ENCODE measurements at regions not wholly inside any gene's neighbourhood (a gene's known extent, or its start where the extent isn't known, plus 50 kb on each side); places are given as distances from the start of the nearest gene placed in this dataset.
"Not testable (repeated sequence)": the region's sequence is repeated elsewhere in the genome, so short reads cannot be mapped to it uniquely, and the experiment has no call there.

- peaks cover 21 to 54% (median 37%) of the 10 kb centered on the region in 3 donors for H3K27me3 Mint-ChIP-seq
- ATAC-seq (ENCODE audit: low read depth in 2 of 2), result no peak
- H3K9me3 Mint-ChIP-seq, result peaks cover 4 to 35% (median 15%) of the 10 kb centered on the region in 7 donors
- no peaks in the 10 kb centered on the region for H3K4me1 Mint-ChIP-seq
- DNase-seq, result no peak
- H3K27ac Mint-ChIP-seq, result peak overlapping the region in 1 of 6 donors; percentile 47
- H3K36me3 Mint-ChIP-seq, result peaks cover 6 to 8% of the 10 kb centered on the region in 2 donors
- H3K4me3 Mint-ChIP-seq, result no peak overlapping the region
These were observed 122.2 kb downstream of the RTP4 start for GRCh38 chr3:187490366-187490765.

GRCh38 chr3:187484547-187485295 lies 116.5 kb downstream of the RTP4 start:
- peaks cover 34 to 48% (median 44%) of the 10 kb centered on the region in 3 donors for H3K27me3 Mint-ChIP-seq
- H3K27ac Mint-ChIP-seq, result peak overlapping the region in 1 of 6 donors; percentile 28
- H3K4me3 Mint-ChIP-seq, result no peak overlapping the region
- no peaks in the 10 kb centered on the region for H3K4me1 Mint-ChIP-seq
- DNase-seq (no peak), ATAC-seq (ENCODE audit: low read depth in 2 of 2) (no peak)
- H3K9me3 Mint-ChIP-seq, result peaks cover 0 to 9% (median 2%) of the 10 kb centered on the region in 7 donors
- peaks cover 0 to 8% of the 10 kb centered on the region in 2 donors for H3K36me3 Mint-ChIP-seq

- Mint-ChIP-seq H3K9me3 (peaks cover 5 to 18% (median 10%) of the 10 kb centered on the region in 7 donors), H3K36me3 (peaks cover 0 to 14% of the 10 kb centered on the region in 2 donors), H3K4me1 (no peaks in the 10 kb centered on the region), H3K27me3 (peaks cover 23 to 56% (median 36%) of the 10 kb centered on the region in 3 donors), H3K4me3 (no peak overlapping the region), H3K27ac (no peak overlapping the region)
- no peak for DNase-seq
- ATAC-seq (ENCODE audit: low read depth in 2 of 2), result no peak
These were observed 113.2 kb downstream of the RTP4 start for GRCh38 chr3:187481426-187481825.

GRCh38 chr3:187475613-187476012 lies 107.4 kb downstream of the RTP4 start:
- Mint-ChIP-seq H3K27me3 (peaks cover 5 to 27% (median 9%) of the 10 kb centered on the region in 3 donors), H3K4me3 (peak overlapping the region in 1 of 8 donors; percentile 7), H3K36me3 (peaks cover 0 to 20% of the 10 kb centered on the region in 2 donors), H3K9me3 (peaks cover 7 to 59% (median 41%) of the 10 kb centered on the region in 7 donors)
- not testable (repeated sequence) for DNase-seq; H3K4me1 Mint-ChIP-seq; H3K27ac Mint-ChIP-seq; ATAC-seq (ENCODE audit: low read depth in 2 of 2)

GRCh38 chr3:187473778-187474406 lies 105.7 kb downstream of the RTP4 start:
- DNase-seq, result no peak
- no peak for ATAC-seq (ENCODE audit: low read depth in 2 of 2)
- Mint-ChIP-seq H3K9me3 (peaks cover 7 to 59% (median 39%) of the 10 kb centered on the region in 7 donors), H3K27me3 (peaks cover 10 to 24% (median 14%) of the 10 kb centered on the region in 3 donors), H3K36me3 (peaks cover 0 to 23% of the 10 kb centered on the region in 2 donors), H3K4me3 (no peak overlapping the region), H3K27ac (no peak overlapping the region), H3K4me1 (no peaks in the 10 kb centered on the region)

- peaks cover 17 to 65% (median 40%) of the 10 kb centered on the region in 3 donors for H3K27me3 Mint-ChIP-seq
- H3K9me3 Mint-ChIP-seq, result peaks cover 0 to 12% (median 5%) of the 10 kb centered on the region in 7 donors
- H3K27ac Mint-ChIP-seq; H3K4me1 Mint-ChIP-seq; H3K4me3 Mint-ChIP-seq; ATAC-seq (ENCODE audit: low read depth in 2 of 2); DNase-seq: not testable (repeated sequence)
- peaks cover 0 to 10% of the 10 kb centered on the region in 2 donors for H3K36me3 Mint-ChIP-seq
These were observed 98.1 kb downstream of the RTP4 start for GRCh38 chr3:187466306-187466705.

- H3K36me3 Mint-ChIP-seq, result peaks cover 0 to 2% of the 10 kb centered on the region in 2 donors
- peaks cover 17 to 63% (median 39%) of the 10 kb centered on the region in 3 donors for H3K27me3 Mint-ChIP-seq
- ATAC-seq (ENCODE audit: low read depth in 2 of 2) (no peak), DNase-seq (no peak)
- peaks cover 0 to 7% (median 0%) of the 10 kb centered on the region in 7 donors for H3K9me3 Mint-ChIP-seq
- no peaks in the 10 kb centered on the region for H3K4me1 Mint-ChIP-seq
- no peak overlapping the region for H3K4me3 Mint-ChIP-seq
- peak overlapping the region in 1 of 6 donors; percentile 58 for H3K27ac Mint-ChIP-seq
These were observed 97.3 kb downstream of the RTP4 start for GRCh38 chr3:187465503-187465902.

GRCh38 chr3:187464682-187465081 lies 96.5 kb downstream of the RTP4 start:
- no peaks in the 10 kb centered on the region for H3K4me1 Mint-ChIP-seq
- ATAC-seq (ENCODE audit: low read depth in 2 of 2) (no peak), DNase-seq (no peak)
- H3K27me3 Mint-ChIP-seq, result peaks cover 13 to 55% (median 31%) of the 10 kb centered on the region in 3 donors
- H3K27ac Mint-ChIP-seq, result no peak overlapping the region
- no peaks in the 10 kb centered on the region for H3K36me3 Mint-ChIP-seq
- peaks cover 0 to 7% (median 0%) of the 10 kb centered on the region in 7 donors for H3K9me3 Mint-ChIP-seq
- peak overlapping the region in 1 of 8 donors; percentile 38 for H3K4me3 Mint-ChIP-seq

GRCh38 chr3:187458921-187459320 lies 90.7 kb downstream of the RTP4 start:
- H3K9me3 Mint-ChIP-seq, result peaks cover 0 to 2% (median 0%) of the 10 kb centered on the region in 7 donors
- no peaks in the 10 kb centered on the region for H3K4me1 Mint-ChIP-seq
- DNase-seq (no peak), ATAC-seq (ENCODE audit: low read depth in 2 of 2) (no peak)
- H3K36me3 Mint-ChIP-seq, result no peaks in the 10 kb centered on the region
- no peak overlapping the region for H3K27ac Mint-ChIP-seq
- peaks cover 24 to 51% (median 36%) of the 10 kb centered on the region in 3 donors for H3K27me3 Mint-ChIP-seq
- no peak overlapping the region for H3K4me3 Mint-ChIP-seq

- H3K4me1 Mint-ChIP-seq, result no peaks in the 10 kb centered on the region
- no peak for ATAC-seq (ENCODE audit: low read depth in 2 of 2)
- H3K27me3 Mint-ChIP-seq, result peaks cover 23 to 49% (median 31%) of the 10 kb centered on the region in 3 donors
These were observed 90.2 kb downstream of the RTP4 start for GRCh38 chr3:187458383-187458782.

GRCh38 chr3:187456250-187456649 lies 88.1 kb downstream of the RTP4 start:
- no peak overlapping the region for H3K27ac Mint-ChIP-seq
- H3K4me3 Mint-ChIP-seq, result no peak overlapping the region
- peaks cover 0 to 11% (median 5%) of the 10 kb centered on the region in 7 donors for H3K9me3 Mint-ChIP-seq
- ATAC-seq (ENCODE audit: low read depth in 2 of 2) (no peak), DNase-seq (no peak)
- no peaks in the 10 kb centered on the region for H3K36me3 Mint-ChIP-seq
- peaks cover 13 to 35% (median 27%) of the 10 kb centered on the region in 3 donors for H3K27me3 Mint-ChIP-seq
- no peaks in the 10 kb centered on the region for H3K4me1 Mint-ChIP-seq

More at GRCh38 chr3:187458383-187458782, 90.2 kb downstream of the RTP4 start:
- H3K9me3 Mint-ChIP-seq, result peaks cover 0 to 3% (median 0%) of the 10 kb centered on the region in 7 donors
- no peaks in the 10 kb centered on the region for H3K36me3 Mint-ChIP-seq
- no peak overlapping the region for H3K27ac Mint-ChIP-seq
- no peak for DNase-seq
- no peak overlapping the region for H3K4me3 Mint-ChIP-seq

GRCh38 chr3:187454085-187454815 lies 86.1 kb downstream of the RTP4 start:
- Mint-ChIP-seq H3K9me3 (peaks cover 0 to 11% (median 5%) of the 10 kb centered on the region in 7 donors), H3K27me3 (peaks cover 15 to 35% (median 22%) of the 10 kb centered on the region in 3 donors), H3K4me1 (no peaks in the 10 kb centered on the region), H3K4me3 (no peak overlapping the region), H3K36me3 (no peaks in the 10 kb centered on the region), H3K27ac (peak overlapping the region in 1 of 6 donors; percentile 68)
- DNase-seq, result no peak
- ATAC-seq (ENCODE audit: low read depth in 2 of 2), result no peak
